HG02798 (cell line): ENCODE measurements at regions not wholly inside any gene's neighbourhood (a gene's known extent, or its start where the extent isn't known, plus 50 kb on each side); places are given as distances from the start of the nearest gene placed in this dataset.

ENCODE experiments used
- ATAC-seq: cut with Tn5 transposase; IDR thresholded peaks from one replicate; pipeline ENCODE4 v1.9.1; 2021; ENCODE audit warnings: mild to moderate bottlenecking; ENCODE audit not compliant: unreplicated experiment, poor library complexity

DNA sequence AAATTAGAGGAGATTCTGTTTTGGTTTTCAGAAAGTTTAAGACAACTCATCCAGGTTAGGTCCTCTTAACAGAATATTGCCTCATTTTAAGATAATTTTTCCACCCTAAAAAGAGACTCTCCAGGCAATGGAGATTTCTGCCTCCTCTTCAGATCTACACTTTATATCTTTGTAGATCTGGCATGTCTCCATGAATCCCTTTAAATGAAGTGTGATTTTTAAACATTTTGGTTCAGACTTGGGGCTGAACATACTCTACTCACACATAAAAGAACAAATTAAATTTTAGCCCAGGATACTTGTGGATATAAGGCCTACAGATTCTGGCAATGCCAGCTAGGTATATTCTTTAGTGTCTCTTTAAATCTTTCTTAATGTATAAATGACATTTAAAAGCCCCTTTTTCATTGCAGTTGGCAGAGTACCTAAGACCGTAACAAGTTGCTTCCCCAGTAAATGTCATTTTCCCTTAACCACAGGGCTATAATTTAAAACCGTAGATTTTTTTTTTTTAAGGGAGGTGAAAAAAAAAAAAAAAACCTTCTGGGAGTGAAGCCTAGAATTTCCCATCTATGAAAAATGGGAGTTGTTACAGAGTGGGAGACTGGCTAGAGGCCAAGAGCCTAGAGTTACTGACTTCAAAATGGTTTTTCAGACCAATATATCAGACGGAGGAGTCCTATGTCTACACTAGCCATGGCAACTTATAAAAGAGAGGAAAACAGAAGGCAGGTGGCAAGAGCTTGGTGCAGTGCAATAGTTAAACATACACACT lies 207.8 kb upstream of the TARS1 start:
- ATAC-seq = no peak

DNA sequence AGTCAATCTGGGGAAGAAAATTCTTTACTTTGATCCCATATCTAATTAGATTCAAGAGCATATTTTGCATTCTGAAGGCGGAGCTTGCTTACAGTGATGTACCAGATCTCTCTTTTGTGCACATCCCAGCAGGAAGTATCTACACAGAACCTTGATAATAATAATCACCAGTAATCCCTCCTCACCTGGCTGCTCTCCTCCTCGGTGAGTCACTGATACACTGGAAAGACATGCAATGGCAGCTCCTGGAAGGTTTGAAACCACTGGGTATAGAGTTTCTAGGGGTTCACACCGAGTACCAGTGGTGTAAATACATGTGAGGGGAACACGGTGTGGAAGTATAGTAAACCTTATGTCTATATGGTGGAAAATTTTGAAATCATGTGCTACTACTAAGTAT lies 205.5 kb upstream of the TARS1 start:
- no peak for ATAC-seq

DNA sequence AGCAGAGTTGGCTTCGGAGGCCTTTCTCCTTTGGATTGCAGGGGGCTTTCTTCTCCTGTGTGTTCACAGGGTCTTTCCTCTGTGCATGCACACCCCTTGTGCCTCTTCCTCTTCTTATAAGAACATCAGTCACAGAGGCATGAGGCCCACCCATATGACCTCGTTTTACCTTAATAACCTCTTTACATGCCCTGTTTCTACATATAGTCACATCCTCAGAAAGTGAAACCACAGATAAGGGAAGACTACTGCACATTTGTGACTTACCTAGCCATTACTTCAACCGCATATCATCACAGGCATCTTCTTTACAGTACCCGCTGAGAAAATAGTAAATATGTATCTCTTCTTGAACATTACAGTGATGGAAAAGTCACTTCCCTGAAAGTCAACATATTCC lies 204.9 kb upstream of the TARS1 start:
- peak; percentile 60 for ATAC-seq

DNA sequence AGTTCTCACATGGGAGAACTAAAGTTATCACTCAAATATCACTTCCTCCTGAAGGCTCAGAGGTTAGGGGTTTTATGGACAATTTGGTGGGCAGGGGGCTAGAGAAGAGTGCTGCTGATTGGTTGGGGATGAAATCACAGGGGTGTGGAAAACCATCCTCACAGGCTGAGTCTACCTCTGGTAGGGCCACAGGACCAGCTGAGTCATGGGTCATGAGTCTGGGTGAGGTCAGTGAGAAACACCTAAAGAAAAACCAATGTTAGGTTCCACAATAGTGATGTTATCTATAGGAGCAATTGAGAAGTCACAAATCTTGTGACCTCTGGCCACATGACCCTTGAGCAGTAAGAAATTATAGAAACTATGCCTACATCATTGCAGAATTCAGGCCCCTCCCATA lies 203.3 kb upstream of the TARS1 start:
- no peak for ATAC-seq

DNA sequence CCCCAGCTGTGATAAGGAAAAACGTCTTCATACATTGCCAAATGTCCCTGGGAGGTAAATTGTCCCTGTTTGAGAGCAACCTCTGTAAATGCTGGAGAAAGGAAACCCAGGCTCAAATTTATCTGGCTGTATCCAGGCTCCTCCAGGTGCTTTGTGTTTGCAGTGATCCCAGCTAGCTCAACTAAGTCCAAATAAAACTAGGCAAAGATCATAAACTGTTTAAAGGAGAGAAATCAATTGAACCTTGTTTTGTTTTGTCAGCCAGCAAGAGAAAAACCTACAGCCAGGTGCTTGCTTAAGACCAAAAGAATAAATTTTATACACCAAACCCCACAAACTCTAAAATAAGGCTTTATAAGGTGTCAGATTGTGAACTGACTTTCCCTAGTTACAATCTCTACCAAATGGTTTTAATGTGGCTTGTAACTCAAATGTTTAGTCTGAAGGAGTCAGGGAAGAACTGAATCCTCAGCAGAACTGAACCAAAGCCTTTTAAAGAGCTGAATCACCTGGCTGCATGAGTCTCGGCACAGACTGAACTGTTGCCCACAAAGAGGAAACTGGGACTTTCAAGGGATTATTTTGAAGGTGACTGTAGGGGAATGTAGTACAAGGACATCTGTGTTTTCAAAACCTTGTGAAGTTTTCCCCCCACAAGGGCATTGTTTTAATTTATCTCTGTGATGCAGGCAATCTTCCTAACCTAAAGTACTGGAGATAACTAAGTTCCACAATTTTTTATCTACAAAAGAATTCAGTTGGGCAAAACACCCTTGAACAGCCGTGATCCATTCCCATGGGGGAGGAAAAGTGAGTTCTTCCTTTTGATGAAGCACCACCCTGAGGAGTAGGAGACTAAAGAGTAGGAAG lies 201.7 kb upstream of the TARS1 start:
- no peak for ATAC-seq

DNA sequence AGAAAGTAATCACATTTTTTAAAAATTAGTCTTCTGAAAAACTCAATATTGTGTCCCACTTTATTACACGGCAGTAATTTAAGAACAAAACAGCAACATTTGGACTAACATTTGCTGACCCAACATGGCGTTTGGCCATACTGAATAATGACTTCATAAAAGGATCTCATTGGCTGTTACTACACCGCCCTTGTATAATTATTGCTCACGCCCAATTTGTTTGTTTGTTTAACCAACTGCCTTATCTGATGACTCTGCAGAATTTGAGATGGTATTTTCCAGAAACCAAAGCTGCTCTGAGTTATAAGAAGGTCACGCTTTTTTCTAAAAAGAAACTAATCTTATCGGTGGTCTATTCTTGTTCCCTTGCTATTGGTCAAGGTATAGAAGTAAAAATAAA lies 200.2 kb upstream of the TARS1 start:
- ATAC-seq = no peak

DNA sequence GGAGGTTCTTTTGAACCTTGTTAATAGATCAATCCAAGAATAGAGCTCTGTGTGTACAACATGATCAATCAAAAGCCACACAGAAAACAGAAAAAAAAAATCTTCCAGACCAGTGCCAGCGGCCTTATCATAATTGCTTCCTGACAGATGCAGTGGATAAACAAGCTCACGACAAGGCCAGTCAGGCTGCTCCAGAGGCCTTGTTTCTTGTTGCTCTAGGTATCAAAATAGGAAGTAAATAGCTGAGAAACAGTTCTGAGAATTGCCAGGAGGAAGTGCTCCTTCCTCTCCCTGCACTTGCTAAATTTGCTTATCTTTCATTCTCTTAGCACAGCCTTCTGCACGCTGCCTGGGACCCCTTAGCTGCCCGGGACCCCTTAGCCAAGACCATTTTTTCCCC lies 199.0 kb upstream of the TARS1 start:
- no peak for ATAC-seq

DNA sequence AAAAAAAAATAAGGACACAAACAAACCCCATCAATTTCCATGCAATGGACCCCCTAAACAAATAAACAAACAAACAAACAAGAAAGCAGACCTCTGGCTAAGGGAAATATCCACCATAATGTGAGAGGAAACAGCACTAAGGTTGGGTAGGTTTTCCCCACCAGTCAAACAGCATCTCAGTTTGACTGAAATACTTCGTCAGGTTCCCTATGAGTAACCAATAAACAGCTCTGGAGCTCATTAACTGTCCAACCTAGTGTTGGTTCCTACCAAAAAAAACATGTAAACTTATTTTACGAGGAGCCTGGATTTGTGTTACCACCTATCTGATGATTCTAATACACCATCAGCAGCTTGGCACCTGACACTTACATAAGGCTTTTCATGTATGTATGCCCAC lies 198.5 kb upstream of the TARS1 start:
- no peak for ATAC-seq

DNA sequence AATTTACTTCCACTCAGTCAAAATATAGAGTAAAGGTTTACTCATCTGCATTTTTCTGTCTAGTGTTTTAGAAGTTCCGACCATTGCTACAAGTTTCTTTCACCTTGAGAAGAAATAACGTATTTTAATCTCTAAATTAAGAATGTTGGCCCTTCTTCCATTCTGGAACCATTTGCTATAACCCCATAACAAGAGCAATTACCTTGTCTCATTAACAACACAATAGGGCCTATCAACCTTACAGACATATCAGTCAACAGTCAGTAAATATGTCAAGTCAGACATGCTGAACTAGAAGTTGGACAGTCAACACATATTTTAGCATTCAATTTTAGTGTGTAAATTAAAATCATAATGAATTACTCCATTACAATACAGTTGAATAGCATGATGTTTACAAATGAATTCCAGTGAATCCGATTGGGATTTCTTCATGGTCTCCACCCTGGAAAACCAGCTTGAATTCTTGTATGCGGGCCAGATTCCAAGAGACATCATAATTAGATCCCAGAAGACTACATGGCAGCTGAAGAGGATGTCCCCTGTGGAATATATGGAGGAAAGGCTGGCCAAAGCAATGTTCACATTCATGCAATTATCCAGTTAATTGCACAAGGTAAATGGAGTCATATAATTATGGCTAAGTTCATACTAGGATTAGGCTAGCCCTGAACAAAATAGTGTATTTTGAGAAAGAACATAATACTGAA lies 196.2 kb upstream of the TARS1 start:
- ATAC-seq = no peak

DNA sequence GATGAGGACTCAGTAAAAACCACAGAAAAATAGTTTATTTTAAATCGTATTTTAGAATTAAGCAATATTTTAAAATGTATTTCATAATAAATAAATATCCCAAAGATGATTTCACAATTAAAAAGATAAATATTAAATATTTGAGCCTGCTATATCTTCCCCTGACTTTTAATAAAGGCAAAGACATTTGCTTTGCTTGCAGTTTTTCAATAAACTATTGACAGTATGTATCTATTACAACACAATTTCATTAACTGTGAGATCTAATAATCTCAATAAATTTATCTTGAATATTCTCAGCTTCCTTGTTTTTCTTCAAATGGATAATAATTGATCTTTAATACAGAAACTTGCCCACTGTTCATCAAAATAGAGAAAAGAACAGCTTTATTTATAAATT lies 186.2 kb upstream of the TARS1 start:
- ATAC-seq = no peak

DNA sequence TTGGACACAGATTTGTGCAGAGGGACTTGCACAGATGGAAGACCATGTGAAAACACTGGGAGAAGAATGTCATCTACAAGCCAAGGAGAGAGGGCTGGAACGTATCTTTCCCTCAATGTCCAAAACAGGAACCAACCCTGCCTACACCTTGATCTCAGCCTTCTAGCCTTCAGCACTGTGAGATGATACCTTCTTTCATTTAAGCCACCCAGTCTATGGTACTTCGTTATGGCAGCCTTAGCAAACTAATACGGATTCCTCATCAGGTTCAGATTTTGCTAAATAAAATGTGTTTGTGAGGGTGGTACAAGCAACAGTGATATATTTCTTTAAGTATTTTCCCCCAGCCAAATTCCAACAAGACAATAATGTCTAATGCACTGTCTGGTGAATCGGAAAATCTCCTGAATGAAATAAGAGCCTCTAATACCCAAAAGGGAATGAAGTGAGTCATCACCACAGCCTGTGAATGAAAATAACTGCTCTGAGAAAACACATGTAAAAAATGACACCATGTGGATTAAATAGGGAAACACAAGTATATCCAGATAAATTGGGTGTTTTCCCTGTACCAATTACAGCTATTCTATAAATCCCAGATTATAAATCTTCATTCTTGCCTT lies 182.8 kb upstream of the TARS1 start:
- ATAC-seq = no peak

DNA sequence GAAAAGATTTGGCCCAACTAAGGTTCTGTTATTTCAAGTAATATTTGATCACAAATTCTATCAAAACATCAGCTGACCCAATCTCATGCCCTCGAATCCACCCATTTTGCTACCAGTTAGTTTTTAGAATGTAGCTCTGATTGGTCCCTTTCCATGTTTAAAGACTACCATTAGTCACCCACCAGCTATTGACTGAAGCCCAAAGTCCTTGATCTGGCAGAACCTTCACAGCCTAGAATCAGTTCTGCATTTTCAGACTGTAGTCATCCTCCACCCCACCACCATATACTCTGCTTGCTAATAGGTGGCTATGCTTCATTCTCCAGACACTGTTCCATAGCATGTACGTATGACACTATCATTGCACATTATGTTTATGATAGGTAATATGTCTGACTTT lies 182.2 kb upstream of the TARS1 start:
- no peak for ATAC-seq

DNA sequence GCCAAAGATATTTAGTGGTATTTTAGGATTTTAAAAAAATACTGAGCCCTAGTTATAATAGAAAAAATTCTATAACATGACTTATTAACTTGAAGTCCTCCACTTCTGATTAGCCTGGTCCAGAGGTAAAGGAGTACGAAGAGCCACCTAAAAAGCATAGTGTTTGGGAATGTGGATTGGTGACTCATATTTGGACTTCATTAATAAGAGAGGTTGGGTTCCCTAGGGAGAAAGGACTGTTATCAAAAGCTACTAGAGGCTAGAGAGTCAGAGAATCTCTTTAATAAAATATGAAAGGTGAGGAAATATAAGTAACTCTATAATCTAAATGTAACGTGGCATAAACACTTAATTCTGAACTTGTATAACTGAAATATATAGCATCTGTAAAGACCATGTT lies 180.7 kb upstream of the TARS1 start:
- no peak for ATAC-seq

DNA sequence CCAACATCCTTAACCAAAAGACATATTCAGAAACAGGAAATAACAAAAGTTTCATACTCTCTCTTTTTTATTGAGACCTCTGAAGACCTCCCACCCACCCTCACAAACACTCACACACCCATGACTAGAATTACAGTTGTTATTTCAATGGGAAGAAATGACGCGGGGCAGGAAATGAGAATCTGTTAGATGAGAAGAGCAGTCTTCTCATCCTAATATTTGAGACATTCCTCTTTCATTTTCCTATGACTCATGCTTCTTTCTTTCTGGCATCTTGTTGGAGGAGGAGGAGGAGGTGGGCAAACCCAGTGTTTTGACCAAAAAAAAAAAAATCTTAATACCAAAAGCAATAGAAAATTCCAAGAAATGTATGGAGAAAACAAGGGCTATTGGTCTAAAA lies 179.5 kb upstream of the TARS1 start:
- no peak for ATAC-seq

DNA sequence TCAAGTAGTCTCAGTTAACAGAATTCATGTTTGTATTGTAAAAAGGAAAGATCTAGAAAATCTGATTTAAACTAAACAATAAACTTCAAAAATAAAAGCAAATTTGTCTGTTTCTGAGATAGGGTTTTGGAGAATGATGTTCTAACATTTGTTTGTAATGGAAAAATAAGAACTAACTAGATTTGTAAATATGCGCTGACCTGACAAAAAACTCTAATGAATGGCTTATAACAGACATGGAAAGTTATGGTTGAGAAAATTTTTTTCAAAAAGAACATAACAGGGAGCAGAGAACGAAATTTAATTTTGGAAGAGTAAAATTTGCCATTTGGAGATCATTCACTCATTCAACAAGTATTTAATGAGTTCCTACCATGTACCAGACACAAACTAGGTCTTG lies 179.0 kb upstream of the TARS1 start:
- ATAC-seq = no peak

DNA sequence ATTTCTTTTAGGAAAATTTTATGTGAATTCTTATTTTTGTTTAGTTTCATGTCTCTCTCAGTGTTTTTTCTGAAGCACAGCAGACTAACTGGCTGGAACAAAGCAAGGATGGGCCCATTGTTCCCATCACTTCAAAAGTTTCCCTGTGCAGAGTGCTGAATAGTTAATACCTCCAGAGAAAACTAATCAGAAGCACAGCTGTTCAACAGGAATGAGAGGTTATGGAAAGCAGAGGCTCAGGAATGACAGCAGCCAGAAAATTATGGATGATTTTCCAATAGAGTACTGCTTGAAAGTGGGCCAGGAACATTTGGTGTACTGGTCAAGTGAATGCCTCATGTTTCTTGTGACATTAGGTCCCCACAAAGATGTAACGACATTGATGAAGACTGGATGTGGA lies 173.0 kb upstream of the TARS1 start:
- ATAC-seq = no peak

DNA sequence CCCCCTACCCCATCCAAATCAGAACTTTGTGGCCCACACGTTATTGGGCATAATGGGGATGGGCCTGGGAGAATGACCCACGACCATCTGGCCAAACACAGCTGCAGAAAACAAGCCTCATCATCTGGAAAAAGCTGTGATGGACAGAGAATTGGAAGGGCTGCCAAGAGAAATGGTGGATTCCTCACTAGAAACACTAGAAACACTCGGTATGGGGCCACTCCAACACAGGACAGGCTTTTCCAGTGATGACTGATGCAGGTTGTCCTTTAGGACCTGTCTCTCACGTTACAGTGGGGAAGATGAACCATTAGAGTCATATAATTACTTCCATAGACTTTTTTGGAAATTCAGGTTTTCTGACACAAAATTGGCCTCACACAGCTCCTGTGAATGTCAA lies 172.4 kb upstream of the TARS1 start:
- ATAC-seq = no peak

DNA sequence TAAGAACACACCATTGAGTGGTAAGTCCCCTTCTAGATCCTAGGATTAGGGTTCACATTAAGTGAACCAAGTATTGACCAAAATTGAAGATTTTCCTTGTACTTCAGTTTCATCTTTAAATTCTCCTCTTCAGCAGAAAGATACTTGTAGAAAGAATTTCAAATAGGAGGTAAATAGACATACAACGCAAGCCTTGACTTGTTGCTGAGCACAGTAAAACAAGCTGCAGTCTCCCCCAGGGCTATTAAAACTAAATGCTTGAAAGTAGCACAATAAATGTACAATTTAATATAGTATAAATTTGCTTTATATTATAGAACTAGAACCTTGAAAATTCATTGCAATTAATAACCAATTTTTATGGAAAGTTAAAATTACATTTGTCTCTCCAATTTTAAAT lies 170.1 kb upstream of the TARS1 start:
- no peak for ATAC-seq

DNA sequence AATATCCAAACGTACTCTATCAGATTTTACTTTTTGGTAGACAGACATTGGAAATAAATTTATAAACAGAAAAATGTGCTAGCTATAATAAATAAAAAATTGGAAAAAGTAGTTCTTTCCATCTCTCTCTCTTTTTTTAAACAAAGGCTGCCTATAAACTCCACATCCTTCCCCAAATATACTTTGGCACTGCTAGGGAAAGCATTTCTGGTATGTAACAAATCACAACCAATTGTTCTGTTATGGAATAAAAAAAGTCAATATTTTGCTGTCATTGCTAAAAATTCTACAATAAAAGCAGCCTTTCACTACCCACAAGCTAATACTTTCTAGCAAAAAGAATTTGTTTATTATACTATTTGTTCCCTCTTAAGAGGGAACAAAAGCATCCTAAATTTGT lies 169.2 kb upstream of the TARS1 start:
- no peak for ATAC-seq

DNA sequence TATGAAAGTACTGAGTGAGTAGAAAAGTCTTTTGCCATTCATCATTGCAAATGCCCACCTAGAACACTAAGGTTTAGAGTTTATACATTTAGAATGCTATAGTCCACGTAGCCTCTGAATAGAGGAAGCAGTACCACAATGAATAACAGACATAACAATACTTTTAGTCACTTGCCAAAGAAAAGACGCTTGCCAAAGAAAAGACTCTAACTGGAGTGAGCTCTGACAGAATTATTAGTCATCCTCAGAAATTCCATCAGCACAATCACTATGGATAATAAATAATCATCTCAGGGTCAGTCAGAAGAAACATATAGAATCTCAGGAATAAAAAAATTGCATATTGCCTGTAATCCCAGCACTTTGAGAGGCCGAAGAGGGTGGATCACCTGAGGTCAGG lies 168.5 kb upstream of the TARS1 start:
- no peak for ATAC-seq

DNA sequence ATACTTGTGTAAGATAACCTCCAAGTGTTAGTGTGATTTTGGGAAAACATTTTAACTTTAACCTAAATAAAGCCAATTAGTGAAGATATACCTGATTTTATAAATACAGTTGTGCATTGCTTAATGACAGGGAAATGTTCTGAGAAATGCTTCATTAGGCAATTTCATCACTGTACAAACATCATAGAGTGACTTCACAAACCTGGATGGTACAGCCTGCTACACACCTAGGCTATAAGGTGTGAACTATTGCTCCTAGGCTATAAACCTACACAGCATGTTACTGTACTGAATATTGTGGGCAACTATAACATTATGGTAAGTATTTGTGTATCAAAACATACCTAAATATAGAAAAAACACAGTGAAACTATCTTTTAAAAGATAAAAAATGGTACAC lies 166.8 kb upstream of the TARS1 start:
- no peak for ATAC-seq
